PC-9 (cell line): ENCODE measurements at regions not wholly inside any gene's neighbourhood (a gene's known extent, or its start where the extent isn't known, plus 50 kb on each side); places are given as distances from the start of the nearest gene placed in this dataset.

Experiments
- BruUV-seq: library from RNA; stranded (reverse); fragments of 400-500 nt; replicated peaks from 2 replicates; lab custom pipeline; 2021; lab: Mats Ljungman, UMichigan
- CTCF ChIA-PET: fragments of 300-600 bp; sonication (Branson Sonifier 250); formaldehyde crosslinking; loops from one replicate; lab custom pipeline; 2022; ENCODE audit warnings: antibody characterized with exemption; lab: Charles Lee
- POLR2A ChIA-PET: fragments of 300-600 bp; sonication (Branson Sonifier 250); formaldehyde crosslinking; loops from one replicate; lab custom pipeline; 2022; ENCODE audit warnings: antibody characterized with exemption; ENCODE audit not compliant: unreplicated experiment; lab: Charles Lee
- DNase-seq, 2 experiments: peaks; one replicate each; pipeline versions ENCODE4 v3.0.0 to v3.0.0-alpha.2; 2015 to 2022; ENCODE audit warnings: mixed read lengths in 1 of 2
- H2AFZ ChIP-seq: fragments of 200-600 bp; sonication (generic); 2 replicates; pipeline ENCODE4 v1.8.1; 2017; ENCODE audit warnings: antibody characterized with exemption
- H3F3A ChIP-seq: fragments of 200-600 bp; sonication (generic); 2 replicates; pipeline ENCODE4 v1.8.1; 2017; ENCODE audit warnings: antibody characterized with exemption, mild to moderate bottlenecking, low read depth; ENCODE audit not compliant: insufficient read depth
- H3K27ac ChIP-seq: fragments of 200-600 bp; sonication (generic); 2 replicates; pipeline ENCODE4 v1.6.1; 2016; ENCODE audit warnings: mixed run types
- H3K27me3 ChIP-seq: fragments of 200-600 bp; sonication (generic); 2 replicates; pipeline ENCODE4 v1.6.1; 2016; ENCODE audit warnings: low read depth, mixed run types; ENCODE audit not compliant: insufficient read depth
- H3K36me3 ChIP-seq: fragments of 200-600 bp; sonication (generic); 2 replicates; pipeline ENCODE4 v1.6.1; 2016; ENCODE audit warnings: low read depth, mixed run types
- H3K4me1 ChIP-seq: fragments of 200-600 bp; sonication (generic); replicated peaks from 2 replicates; pipeline ENCODE4 v1.6.1; 2016; ENCODE audit warnings: mixed run types; ENCODE audit not compliant: insufficient read depth
- H3K4me2 ChIP-seq: fragments of 200-600 bp; sonication (generic); 2 replicates; pipeline ENCODE4 v1.6.1; 2017; ENCODE audit warnings: mixed run types
- H3K4me3 ChIP-seq: fragments of 200-600 bp; sonication (generic); 2 replicates; pipeline ENCODE4 v1.6.1; 2016; ENCODE audit warnings: mixed run types
- H3K79me2 ChIP-seq: fragments of 200-600 bp; sonication (generic); 2 replicates; pipeline ENCODE4 v1.6.1; 2017; ENCODE audit warnings: low read depth, mixed run types
- H3K9me2 ChIP-seq: fragments of 200-600 bp; sonication (generic); 2 replicates; pipeline ENCODE4 v1.8.1; 2017; ENCODE audit warnings: mild to moderate bottlenecking; ENCODE audit not compliant: insufficient read depth
- H3K9me3 ChIP-seq: fragments of 200-600 bp; sonication (generic); 2 replicates; pipeline ENCODE4 v1.8.1; 2016; ENCODE audit warnings: low read depth; ENCODE audit not compliant: insufficient read depth
- H4K20me1 ChIP-seq: fragments of 200-600 bp; sonication (generic); 2 replicates; pipeline ENCODE4 v1.8.1; 2017; ENCODE audit not compliant: insufficient read depth
- CTCF ChIP-seq: fragments of 200-600 bp; sonication (generic); conservative IDR thresholded peaks from 2 replicates; pipeline ENCODE4 v1.6.1; 2017; ENCODE audit warnings: mixed run types, antibody characterized with exemption, mild to moderate bottlenecking, moderate library complexity
- EZH2 ChIP-seq: fragments of 200-600 bp; sonication (generic); IDR thresholded peaks from 2 replicates; pipeline ENCODE4 v1.8.0; 2017; ENCODE audit warnings: antibody characterized with exemption, low read depth
- intact Hi-C: fragments of 100-400 bp; cut with micrococcal nuclease; formaldehyde crosslinking; loops from one replicate; pipeline ENCODE4 v1.10.0; 2022; ENCODE audit not compliant: unreplicated experiment

DNA sequence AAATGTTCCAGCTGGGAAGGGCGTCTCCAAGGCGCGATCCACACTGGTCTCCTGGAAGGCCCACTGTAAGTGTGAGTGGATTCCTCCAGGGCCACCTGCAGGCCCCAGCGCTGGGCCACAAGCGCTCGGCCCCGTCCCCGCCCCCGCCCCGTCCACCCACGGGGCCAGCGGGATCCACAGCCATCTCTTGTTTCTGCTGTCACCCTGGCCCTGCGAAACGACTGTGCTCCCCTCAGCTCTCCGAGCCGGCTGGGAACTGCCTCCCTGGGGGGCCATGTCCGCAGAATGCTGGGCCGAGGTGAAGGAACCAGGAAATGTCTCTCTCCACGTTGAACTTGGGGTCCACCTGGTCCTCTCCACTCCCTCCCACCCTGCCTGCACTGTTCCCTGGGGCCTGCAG is 1955.2 kb downstream of the TP53TG3F start:
- intact Hi-C loops = no loop called here
- Histone ChIP-seq H2AFZ (no peak overlapping the region), H3K36me3 (no peaks in the 10 kb centered on the region), H3K79me2 (no peaks in the 10 kb centered on the region), H3K4me1 (no peaks in the 10 kb centered on the region), H3K9me2 (no peaks in the 10 kb centered on the region), H3F3A (no peaks in the 10 kb centered on the region), H4K20me1 (no peaks in the 10 kb centered on the region), H3K9me3 (no peaks in the 10 kb centered on the region), H3K27ac (no peak overlapping the region), H3K4me3 (no peak overlapping the region), H3K4me2 (no peak overlapping the region), H3K27me3 (peaks cover 19% of the 10 kb centered on the region; the same call in 1 of the 2 replicates)
- no peak for DNase-seq
- no peak for TF ChIP-seq EZH2
- no peak for TF ChIP-seq CTCF
- no TSS peak for BruUV-seq
- POLR2A ChIA-PET = no interaction called here
- CTCF ChIA-PET = no interaction called here

- Histone ChIP-seq H3K27me3 (peaks cover 12% of the 10 kb centered on the region; the same call in 1 of the 2 replicates), H3K4me1 (no peaks in the 10 kb centered on the region), H3K27ac (no peak overlapping the region), H4K20me1 (no peaks in the 10 kb centered on the region), H3K9me2 (no peaks in the 10 kb centered on the region), H2AFZ (no peak overlapping the region), H3F3A (no peaks in the 10 kb centered on the region), H3K9me3 (no peaks in the 10 kb centered on the region), H3K79me2 (no peaks in the 10 kb centered on the region), H3K4me2 (no peak overlapping the region), H3K36me3 (no peaks in the 10 kb centered on the region), H3K4me3 (no peak overlapping the region)
- DNase-seq = no peak
- intact Hi-C loops = no loop called here
- POLR2A ChIA-PET = no interaction called here
- BruUV-seq = no TSS peak
- TF ChIP-seq EZH2 (no peak), CTCF (no peak)
- CTCF ChIA-PET = no interaction called here
These were observed 1965.9 kb downstream of the TP53TG3F start for GRCh38 chr16:35425270-35425669.

- H3K9me3 ChIP-seq = no peaks in the 10 kb centered on the region
- DNase-seq = peak in 1 of 2 experiments; percentile 46
- no peaks in the 10 kb centered on the region for H3K79me2 ChIP-seq
- H2AFZ ChIP-seq = no peak overlapping the region
- no TSS peak for BruUV-seq
- no peaks in the 10 kb centered on the region for H3K27me3 ChIP-seq
- no peaks in the 10 kb centered on the region for H3K36me3 ChIP-seq
- no peaks in the 10 kb centered on the region for H3K9me2 ChIP-seq
- no peaks in the 10 kb centered on the region for H3F3A ChIP-seq
- H3K4me1 ChIP-seq = no peaks in the 10 kb centered on the region
- intact Hi-C loops = no loop called here
- H3K27ac ChIP-seq = no peak overlapping the region
- no peak overlapping the region for H3K4me2 ChIP-seq
- no peaks in the 10 kb centered on the region for H4K20me1 ChIP-seq
- ChIA-PET POLR2A (no interaction called here), CTCF (no interaction called here)
- H3K4me3 ChIP-seq = no peak overlapping the region
- peak; percentile 95 for TF ChIP-seq CTCF
- TF ChIP-seq EZH2 = no peak
These were observed 1972.6 kb downstream of the TP53TG3F start for GRCh38 chr16:35431829-35432663.
